Stimulated activated CD4-positive, alpha-beta T cell treated with anti-CD3 and anti-CD28 coated beads, Interleukin-1b, Interleukin-23, amount 100 ng/mL, for 24 hours (primary cell): ENCODE measurements at regions not wholly inside any gene's neighbourhood (a gene's known extent, or its start where the extent isn't known, plus 50 kb on each side); places are given as distances from the start of the nearest gene placed in this dataset.

ENCODE experiments used
- DNase-seq, 4 experiments: peaks; one replicate each; pipeline ENCODE4 v3.0.0-alpha.2; 2020; ENCODE audit warnings: low read depth in 4 of 4, low spot score in 1 of 4

DNA sequence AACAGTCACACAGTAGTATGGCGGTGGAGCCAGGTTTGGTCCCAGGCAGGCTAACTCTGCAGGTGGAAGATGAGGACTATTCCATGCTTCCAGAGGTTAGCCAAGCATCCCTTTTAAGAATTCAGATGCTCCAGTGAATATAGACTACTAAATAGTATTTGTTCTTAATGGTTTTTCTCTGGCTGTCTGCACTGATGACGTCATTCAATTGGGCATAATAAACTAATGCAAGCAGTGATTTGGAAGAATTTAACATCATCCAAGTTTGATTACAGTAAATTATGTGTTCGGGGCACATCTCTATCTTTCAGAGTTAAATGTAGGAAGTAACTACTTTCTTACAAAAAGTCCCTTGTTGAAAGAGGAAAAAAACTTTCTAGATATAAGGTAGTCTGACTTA lies 78.8 kb upstream of the RND3 start:
- no peak for DNase-seq

DNA sequence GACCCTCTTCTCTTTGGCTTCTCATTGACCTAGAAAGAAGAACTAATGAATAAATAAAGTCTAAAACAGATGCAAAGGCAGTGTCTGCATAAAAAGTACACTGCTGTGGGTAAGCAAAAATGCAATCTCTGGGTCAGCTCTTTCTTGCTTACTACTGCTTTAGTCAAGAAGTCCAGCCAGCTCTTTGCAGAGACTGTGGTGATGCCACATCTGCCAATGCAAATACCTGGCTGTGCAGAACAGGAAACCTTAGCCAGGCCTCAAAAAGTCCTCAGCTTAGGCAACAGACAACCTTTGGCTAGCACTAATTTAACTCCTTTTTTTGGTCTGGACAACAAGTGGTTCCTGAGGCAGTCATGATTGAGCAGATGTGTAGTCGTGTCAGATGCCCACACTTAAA lies 73.6 kb upstream of the RND3 start:
- DNase-seq, result no peak

DNA sequence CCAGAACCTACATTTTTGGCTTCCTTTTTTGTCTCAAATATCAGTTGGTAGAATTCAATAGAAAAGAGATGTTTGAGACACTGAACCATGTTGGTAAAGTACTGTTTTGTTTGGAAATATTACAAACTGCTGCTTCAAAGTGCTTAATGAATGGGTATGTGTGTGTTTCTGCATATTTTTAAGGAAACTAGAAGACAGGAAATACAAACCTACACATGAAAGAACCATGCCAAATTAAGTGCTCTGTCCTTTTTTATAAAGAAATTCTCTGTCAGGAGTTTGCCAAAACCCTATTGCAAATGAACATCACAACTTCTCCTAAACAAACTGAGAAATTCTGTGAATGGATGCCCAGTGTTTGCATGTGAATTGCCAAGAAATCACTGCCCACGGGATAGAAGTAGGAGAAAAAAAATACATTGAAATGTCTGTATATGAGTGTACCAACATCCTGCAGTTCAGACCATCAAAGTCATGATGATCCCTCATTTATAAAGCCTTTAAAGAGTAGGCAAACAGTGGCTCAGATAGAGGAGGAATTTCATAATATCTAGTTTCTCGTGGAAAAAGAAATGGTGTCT lies 69.6 kb upstream of the RND3 start:
- DNase-seq, result no peak

DNA sequence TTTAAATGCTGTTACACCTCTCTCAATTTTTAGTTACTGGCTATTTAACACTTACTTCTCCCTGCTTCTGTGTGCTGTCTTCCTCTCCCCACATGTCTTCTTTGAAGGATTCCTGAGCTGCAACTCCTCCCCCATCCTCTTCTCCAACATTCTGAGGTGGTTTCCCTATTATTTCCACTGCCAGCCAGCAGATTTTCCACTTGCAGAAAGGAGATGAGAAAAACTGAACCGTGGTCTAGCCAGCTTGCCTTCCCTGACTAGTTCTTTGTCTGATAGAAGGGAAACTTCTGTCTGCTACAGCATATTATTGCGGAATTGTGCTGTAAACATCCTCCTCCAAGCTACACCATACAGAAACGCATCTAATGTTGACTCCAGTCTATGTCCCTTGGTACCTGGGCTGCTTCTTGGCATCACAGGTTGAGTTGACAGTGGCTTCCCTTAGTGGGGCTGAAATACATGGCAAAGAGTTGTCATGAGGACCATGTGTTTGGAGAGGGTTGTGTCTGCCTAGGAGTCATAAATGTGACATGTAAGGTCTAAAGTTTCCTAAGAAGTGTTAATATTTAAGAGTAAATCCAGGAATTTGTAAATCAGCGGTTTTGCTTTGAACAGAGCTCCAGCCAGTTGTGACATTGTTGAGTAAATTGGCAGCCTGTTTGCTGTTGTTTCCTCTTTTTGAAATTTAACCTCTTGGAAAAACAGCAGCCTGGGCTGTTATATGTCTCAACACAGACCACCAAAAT lies 68.3 kb upstream of the RND3 start:
- no peak for DNase-seq

DNA sequence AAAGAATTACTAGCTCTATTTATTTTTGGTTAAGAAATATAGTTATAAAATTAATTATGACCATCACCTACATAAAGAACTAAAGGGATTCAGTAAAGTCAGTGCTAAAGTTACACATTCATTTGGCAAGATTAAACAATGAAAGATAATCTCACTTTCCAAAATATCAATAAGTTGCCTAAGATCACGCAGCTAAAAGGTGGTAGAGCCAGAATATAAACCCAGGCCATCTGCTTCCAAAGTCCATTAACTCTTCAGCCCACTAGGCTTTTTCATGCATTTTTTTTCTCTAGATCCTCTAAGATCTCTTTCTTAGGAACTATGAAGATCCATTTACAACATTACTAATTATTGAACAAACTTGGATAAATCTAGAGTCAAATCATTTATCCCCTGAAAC lies 66.6 kb upstream of the RND3 start:
- no peak for DNase-seq

DNA sequence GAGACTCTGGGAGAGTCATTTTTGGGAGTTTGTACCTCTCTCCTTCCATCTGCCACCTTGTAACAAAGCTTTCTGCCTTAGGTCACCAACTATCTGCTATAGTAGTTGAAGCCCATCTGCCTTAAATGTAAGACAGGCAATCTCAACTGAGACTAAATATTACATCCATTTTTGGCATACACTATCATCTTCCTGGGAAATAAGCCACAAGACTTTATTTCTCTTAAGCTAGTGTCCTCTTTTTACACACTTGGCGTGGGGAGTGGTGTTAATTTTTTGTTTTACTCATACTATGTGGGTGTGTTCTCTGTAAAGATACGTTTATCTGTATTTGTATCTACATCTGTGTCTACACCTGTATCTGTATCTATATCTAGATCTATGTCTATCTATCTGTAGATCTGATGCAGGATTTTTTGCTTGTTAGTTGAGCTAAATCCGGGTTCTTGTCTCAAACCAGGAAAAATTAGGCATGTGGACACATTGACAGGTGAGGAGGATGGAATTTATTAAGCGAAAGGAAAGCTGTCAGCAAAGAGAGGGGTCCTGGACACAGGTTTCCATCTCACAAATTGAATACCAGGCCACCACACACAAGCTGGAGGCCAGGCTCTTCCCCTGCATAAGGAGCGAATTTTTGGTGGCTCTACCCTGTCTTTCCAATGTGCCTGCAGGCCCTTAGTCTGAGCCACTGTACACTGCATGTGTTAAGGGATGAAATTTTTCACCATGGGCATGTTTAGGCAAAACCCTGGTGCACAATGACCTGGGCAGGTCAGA lies 64.8 kb upstream of the RND3 start:
- no peak for DNase-seq

DNA sequence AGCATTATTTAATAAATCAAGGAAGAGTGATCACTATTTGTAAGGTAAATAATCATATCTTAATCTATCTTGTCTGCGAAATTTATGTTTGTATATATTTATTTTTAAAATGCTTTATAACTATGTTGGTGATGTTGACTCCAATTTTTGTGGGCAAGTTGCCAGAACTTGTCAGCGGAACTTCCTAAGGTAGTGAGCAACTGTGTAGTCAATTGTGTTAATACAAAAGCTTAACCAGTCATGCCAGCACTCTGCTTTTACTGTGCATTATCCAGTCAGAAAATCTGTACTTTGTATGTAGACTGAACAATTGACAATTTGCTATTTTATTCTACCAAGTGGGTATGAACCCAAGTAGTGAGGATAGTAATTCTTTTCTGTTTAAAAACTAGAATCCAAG lies 61.9 kb upstream of the RND3 start:
- no peak for DNase-seq

DNA sequence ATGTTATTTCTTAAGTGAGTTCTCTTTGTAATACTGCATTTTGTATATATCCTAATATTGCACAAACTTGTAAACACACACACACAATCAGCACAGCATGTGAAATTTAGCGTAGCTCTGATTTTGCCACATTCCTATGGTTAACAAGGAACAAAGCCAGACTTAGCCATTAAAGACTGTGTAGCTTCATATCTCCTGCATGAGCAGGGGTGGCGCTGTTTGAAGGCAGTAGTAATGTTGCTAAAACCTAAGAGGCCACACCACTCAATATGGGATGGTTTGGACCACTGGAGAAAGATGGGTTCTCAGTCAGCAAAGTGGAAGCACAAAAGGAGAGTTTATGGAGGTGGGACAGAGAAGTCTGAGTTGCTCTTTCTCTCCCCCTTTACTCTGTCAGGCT lies 61.1 kb upstream of the RND3 start:
- DNase-seq, result no peak

DNA sequence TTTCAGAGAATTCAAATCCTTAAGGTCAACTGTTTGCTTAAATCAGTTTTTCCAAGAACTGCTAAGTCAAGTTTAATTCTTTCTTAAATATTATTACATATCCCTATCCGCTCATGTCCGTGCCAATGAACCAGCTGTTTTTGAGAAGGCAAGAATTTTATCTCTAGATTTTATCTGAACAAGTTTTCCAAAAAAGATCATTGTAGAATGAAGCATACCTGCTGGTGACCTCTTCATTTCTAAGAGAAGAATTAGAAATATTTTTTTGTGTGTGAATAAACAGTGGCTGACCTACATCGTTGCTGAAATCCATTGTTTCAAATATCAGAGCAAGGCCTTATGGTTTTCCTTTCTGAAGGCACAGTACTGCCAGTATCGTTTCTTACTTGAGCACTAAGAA lies 58.4 kb upstream of the RND3 start:
- DNase-seq, result no peak

DNA sequence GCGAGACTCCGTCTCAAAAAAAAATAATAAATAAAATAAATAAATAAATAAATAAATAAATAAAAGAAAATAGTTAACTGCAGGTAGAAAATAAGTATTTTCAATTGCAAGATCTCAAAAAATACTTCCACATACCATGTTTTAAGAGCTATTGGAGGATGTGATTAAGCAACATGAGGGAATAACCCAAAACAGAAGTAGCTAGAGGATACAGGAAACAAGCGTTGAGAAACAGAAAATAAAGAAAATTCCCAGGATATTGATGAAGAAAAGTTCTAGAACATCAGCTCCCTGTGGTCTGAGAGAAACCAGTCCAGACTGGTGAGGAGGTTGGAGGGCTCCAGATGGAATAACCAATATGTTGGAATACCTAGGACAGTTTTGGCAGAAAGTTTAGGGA lies 57.3 kb upstream of the RND3 start:
- DNase-seq, result no peak

DNA sequence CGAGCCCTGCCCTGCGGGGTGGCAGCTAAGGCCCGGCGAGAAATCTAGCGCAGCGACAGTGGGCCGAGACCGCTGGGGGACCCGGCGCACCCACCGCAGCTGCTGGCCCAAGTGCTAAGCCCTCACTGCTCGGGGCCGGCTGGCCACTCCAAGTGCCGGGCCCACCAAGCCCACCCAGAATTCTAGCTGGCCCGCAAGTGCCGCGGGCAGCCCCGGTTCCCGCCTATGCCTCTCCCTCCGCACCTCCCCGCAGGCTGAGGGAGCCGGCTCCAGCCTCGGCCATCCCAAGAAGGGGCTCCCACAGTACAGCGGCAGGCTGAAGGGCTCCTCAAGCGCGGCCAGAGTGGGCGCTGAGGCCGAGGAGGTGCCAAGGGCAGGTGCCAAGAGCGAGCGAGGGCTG lies 55.2 kb upstream of the RND3 start:
- DNase-seq, result no peak

DNA sequence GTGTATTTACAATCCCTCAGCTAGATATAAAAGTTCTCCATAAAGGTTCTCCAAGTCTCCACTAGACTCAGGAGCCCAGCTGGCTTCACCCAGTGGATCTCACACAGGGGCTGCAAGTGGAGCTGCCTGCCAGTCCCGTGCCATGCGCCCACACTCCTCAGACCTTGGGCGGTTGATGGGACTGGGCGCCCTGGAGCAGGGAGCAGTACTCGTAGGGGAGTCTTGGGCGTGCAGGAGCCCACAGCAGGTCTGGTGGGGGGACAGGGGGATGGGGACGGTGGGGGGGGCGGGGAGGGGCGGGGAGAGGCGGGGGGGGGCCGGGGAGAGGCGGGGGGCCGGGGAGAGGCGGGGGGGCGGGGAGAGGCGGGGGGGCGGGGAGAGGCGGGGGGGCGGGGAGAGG lies 54.7 kb upstream of the RND3 start:
- DNase-seq, result no peak

DNA sequence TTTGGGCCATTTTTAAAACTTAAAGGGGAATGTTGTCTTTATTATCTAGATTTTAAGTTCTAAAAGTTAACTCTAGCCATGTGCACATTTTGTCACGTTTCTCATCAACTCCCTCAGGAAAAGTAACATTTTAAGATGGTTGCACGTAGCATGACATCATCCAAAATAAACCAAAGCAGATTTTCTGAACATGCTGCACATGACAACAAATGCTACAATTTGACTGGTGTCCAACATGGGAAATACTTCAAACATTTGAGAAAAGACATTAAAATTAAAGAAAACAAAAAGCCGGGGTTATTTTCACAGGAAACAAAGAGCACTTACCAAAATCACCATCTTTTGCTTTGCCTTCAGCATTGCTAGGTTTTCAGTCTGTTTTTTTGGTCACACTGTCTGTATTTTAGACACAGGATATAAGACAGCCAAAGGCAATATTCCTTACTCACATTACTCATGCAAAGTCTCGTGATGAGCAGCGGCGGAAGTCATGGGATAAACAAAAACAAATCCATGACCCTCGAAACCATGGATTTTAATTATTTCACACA lies 51.3 kb upstream of the RND3 start:
- no peak for DNase-seq
